ENCODE measurements at regions not wholly inside any gene's neighbourhood (a gene's known extent, or its start where the extent isn't known, plus 50 kb on each side); places are given as distances from the start of the nearest gene placed in this dataset.

DNA sequence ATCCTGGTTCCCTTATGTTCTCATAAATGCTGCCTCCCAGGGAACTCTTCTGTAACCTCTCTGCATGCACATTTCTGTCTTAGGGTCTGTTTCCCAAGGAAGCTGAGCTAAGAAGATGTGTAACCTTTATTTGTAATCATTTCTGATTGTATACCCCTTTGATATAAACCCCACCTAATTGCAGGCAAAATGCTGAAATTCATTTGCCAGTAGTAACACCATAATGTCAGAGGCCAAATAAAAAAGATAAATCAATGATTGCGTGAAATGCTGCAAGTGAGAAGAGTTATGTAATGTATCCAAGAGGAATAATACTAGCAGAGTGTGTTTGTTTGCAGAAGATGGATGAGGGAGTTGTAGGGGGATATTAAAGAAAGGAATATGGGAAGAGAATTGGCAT, 822.6 kb upstream of the GRAMD2B start:
- TF ChIP-seq, protein P1, sequence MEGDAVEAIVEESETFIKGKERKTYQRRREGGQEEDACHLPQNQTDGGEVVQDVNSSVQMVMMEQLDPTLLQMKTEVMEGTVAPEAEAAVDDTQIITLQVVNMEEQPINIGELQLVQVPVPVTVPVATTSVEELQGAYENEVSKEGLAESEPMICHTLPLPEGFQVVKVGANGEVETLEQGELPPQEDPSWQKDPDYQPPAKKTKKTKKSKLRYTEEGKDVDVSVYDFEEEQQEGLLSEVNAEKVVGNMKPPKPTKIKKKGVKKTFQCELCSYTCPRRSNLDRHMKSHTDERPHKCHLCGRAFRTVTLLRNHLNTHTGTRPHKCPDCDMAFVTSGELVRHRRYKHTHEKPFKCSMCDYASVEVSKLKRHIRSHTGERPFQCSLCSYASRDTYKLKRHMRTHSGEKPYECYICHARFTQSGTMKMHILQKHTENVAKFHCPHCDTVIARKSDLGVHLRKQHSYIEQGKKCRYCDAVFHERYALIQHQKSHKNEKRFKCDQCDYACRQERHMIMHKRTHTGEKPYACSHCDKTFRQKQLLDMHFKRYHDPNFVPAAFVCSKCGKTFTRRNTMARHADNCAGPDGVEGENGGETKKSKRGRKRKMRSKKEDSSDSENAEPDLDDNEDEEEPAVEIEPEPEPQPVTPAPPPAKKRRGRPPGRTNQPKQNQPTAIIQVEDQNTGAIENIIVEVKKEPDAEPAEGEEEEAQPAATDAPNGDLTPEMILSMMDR (conservative IDR thresholded peaks at IDR 0.05; ENCODE audit: low read depth, low read length) = no peak
- TF ChIP-seq EZH2 (IDR thresholded peaks at IDR 0.05; ENCODE audit: low read length, unreplicated experiment) = no peak
